ENCODE measurements at regions not wholly inside any gene's neighbourhood (a gene's known extent, or its start where the extent isn't known, plus 50 kb on each side); places are given as distances from the start of the nearest gene placed in this dataset.
A peak's percentile ranks its signal among the peaks of the same experiment; 100 is the strongest.

DNA sequence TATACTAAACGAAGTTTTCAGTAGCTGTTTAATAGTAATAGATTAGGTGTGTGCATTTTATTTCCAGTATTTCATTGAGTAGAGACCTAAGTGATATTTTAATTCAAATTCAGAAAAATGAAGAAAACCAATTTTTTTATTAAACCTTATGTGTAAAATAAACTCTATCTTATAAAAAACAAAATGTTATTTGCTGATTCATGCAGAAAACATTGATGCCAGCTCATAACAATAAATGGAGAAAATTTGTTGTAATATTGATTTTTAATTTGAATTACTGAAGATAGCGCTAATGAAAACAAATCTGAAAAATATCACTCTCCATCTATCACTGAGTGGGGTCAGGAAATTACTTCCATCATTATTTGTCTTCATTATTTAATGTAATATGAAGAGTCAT lies 1177.8 kb upstream of the SEMA6A start:
- Histone ChIP-seq H3K18ac (ENCODE audit: low read length) (no peak overlapping the region), H3K27me3 (ENCODE audit: insufficient read depth, low read length, poor library complexity) (no peaks in the 10 kb centered on the region), H4K5ac (ENCODE audit: low read length) (no peak overlapping the region), H2BK15ac (replicated peaks; ENCODE audit: low read depth) (no peak overlapping the region), H3K79me2 (ENCODE audit: control insufficient read depth, insufficient read depth, low read length) (no peaks in the 10 kb centered on the region), H3K27ac (ENCODE audit: low read depth, low read length) (no peak overlapping the region), H2BK120ac (ENCODE audit: low read depth, low read length) (no peak overlapping the region), H3K4me2 (ENCODE audit: low read length) (no peak overlapping the region), H2AK5ac (ENCODE audit: low read length) (no peak overlapping the region), H3K4me3 (ENCODE audit: low read length) (no peak overlapping the region), H3K4me1 (ENCODE audit: control insufficient read depth, low read depth, low read length) (no peaks in the 10 kb centered on the region), H3K4ac (ENCODE audit: low read depth, low read length) (no peak overlapping the region), H3K9ac (ENCODE audit: low read length) (no peak overlapping the region), H3K36me3 (ENCODE audit: control insufficient read depth, insufficient read depth, low read length) (no peaks in the 10 kb centered on the region), H4K8ac (ENCODE audit: low read depth, low read length) (no peak overlapping the region), H3K56ac (ENCODE audit: low read length) (no peak overlapping the region), H2BK5ac (ENCODE audit: low read length) (no peak overlapping the region), H3K79me1 (ENCODE audit: low read length) (no peaks in the 10 kb centered on the region), H3K23ac (ENCODE audit: low read length) (no peak overlapping the region)
- WGBS (ENCODE audit: extremely low coverage, insufficient coverage, low lambda C conversion rate), result no CpG with 5 or more reads among the region's 2 CpGs
- no peak for DNase-seq

DNA sequence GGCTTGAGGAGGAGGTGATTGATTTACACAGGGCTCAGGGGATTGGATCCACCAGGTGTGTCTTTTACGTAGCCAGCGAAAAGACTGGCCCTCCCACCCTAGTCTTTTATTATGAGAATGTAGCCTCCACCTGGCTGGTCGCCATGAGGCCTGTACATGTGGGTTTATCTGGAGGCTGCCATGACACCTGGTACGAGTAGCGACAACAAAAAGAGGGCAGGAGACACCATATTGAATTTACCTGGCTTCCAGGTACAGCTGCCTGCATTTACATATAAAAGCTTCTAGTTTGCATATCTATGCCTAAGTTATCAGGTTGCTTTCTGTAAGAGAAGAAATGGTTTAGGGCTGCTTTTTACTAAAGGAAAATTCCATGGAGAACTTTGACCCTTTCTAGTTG lies 1173.7 kb upstream of the SEMA6A start:
- H3K4me3 ChIP-seq (ENCODE audit: low read length), result no peak overlapping the region
- H3K18ac ChIP-seq (ENCODE audit: low read length), result no peak overlapping the region
- no peak overlapping the region for H2BK120ac ChIP-seq (ENCODE audit: low read depth, low read length)
- no peaks in the 10 kb centered on the region for H3K79me2 ChIP-seq (ENCODE audit: control insufficient read depth, insufficient read depth, low read length)
- no peak overlapping the region for H4K8ac ChIP-seq (ENCODE audit: low read depth, low read length)
- H2BK15ac ChIP-seq (replicated peaks; ENCODE audit: low read depth), result peak overlapping the region; percentile 57
- no peak overlapping the region for H3K4me2 ChIP-seq (ENCODE audit: low read length)
- H3K4ac ChIP-seq (ENCODE audit: low read depth, low read length), result no peak overlapping the region
- H3K56ac ChIP-seq (ENCODE audit: low read length), result no peak overlapping the region
- no peaks in the 10 kb centered on the region for H3K4me1 ChIP-seq (ENCODE audit: control insufficient read depth, low read depth, low read length)
- no peaks in the 10 kb centered on the region for H3K79me1 ChIP-seq (ENCODE audit: low read length)
- no peaks in the 10 kb centered on the region for H3K36me3 ChIP-seq (ENCODE audit: control insufficient read depth, insufficient read depth, low read length)
- H3K23ac ChIP-seq (ENCODE audit: low read length), result no peak overlapping the region
- no peak overlapping the region for H3K9ac ChIP-seq (ENCODE audit: low read length)
- H4K5ac ChIP-seq (ENCODE audit: low read length), result no peak overlapping the region
- H2AK5ac ChIP-seq (ENCODE audit: low read length), result no peak overlapping the region
- no peak for DNase-seq
- no peak overlapping the region for H3K27ac ChIP-seq (ENCODE audit: low read depth, low read length)
- H3K27me3 ChIP-seq (ENCODE audit: insufficient read depth, low read length, poor library complexity), result no peaks in the 10 kb centered on the region
- no peak overlapping the region for H2BK5ac ChIP-seq (ENCODE audit: low read length)
- no CpG with 5 or more reads among the region's 5 CpGs for WGBS (ENCODE audit: extremely low coverage, insufficient coverage, low lambda C conversion rate)

- no peak overlapping the region for H3K4ac ChIP-seq (ENCODE audit: low read depth, low read length)
- DNase-seq, result no peak
- no peaks in the 10 kb centered on the region for H3K27me3 ChIP-seq (ENCODE audit: insufficient read depth, low read length, poor library complexity)
- H2AK5ac ChIP-seq (ENCODE audit: low read length), result no peak overlapping the region
- H3K4me3 ChIP-seq (ENCODE audit: low read length), result no peak overlapping the region
- no peak overlapping the region for H2BK120ac ChIP-seq (ENCODE audit: low read depth, low read length)
- H4K8ac ChIP-seq (ENCODE audit: low read depth, low read length), result no peak overlapping the region
- H3K79me2 ChIP-seq (ENCODE audit: control insufficient read depth, insufficient read depth, low read length), result no peaks in the 10 kb centered on the region
- no peak overlapping the region for H3K23ac ChIP-seq (ENCODE audit: low read length)
- H3K4me2 ChIP-seq (ENCODE audit: low read length), result no peak overlapping the region
- no peaks in the 10 kb centered on the region for H3K79me1 ChIP-seq (ENCODE audit: low read length)
- H2BK5ac ChIP-seq (ENCODE audit: low read length), result no peak overlapping the region
- no peak overlapping the region for H4K5ac ChIP-seq (ENCODE audit: low read length)
- no peaks in the 10 kb centered on the region for H3K36me3 ChIP-seq (ENCODE audit: control insufficient read depth, insufficient read depth, low read length)
- H3K4me1 ChIP-seq (ENCODE audit: control insufficient read depth, low read depth, low read length), result no peaks in the 10 kb centered on the region
- H2BK15ac ChIP-seq (replicated peaks; ENCODE audit: low read depth), result no peak overlapping the region
- no peak overlapping the region for H3K9ac ChIP-seq (ENCODE audit: low read length)
- no CpG with 5 or more reads among the region's 5 CpGs for WGBS (ENCODE audit: extremely low coverage, insufficient coverage, low lambda C conversion rate)
- H3K56ac ChIP-seq (ENCODE audit: low read length), result no peak overlapping the region
- H3K27ac ChIP-seq (ENCODE audit: low read depth, low read length), result no peak overlapping the region
- no peak overlapping the region for H3K18ac ChIP-seq (ENCODE audit: low read length)
Observed at GRCh38 chr5:117743337-117743736, 1168.7 kb upstream of the SEMA6A start.

GRCh38 chr5:117741655-117742206 lies 1167.1 kb upstream of the SEMA6A start:
- Histone ChIP-seq H3K9ac (ENCODE audit: low read length) (no peak overlapping the region), H2BK15ac (replicated peaks; ENCODE audit: low read depth) (no peak overlapping the region), H3K56ac (ENCODE audit: low read length) (no peak overlapping the region), H2AK5ac (ENCODE audit: low read length) (no peak overlapping the region), H4K5ac (ENCODE audit: low read length) (no peak overlapping the region), H3K4ac (ENCODE audit: low read depth, low read length) (no peak overlapping the region), H3K27ac (ENCODE audit: low read depth, low read length) (no peak overlapping the region), H3K23ac (ENCODE audit: low read length) (no peak overlapping the region), H2BK5ac (ENCODE audit: low read length) (no peak overlapping the region), H3K18ac (ENCODE audit: low read length) (no peak overlapping the region), H3K79me2 (ENCODE audit: control insufficient read depth, insufficient read depth, low read length) (no peaks in the 10 kb centered on the region), H3K4me2 (ENCODE audit: low read length) (no peak overlapping the region), H3K4me1 (ENCODE audit: control insufficient read depth, low read depth, low read length) (no peaks in the 10 kb centered on the region), H3K4me3 (ENCODE audit: low read length) (no peak overlapping the region), H4K8ac (ENCODE audit: low read depth, low read length) (no peak overlapping the region), H3K79me1 (ENCODE audit: low read length) (no peaks in the 10 kb centered on the region), H2BK120ac (ENCODE audit: low read depth, low read length) (no peak overlapping the region), H3K27me3 (ENCODE audit: insufficient read depth, low read length, poor library complexity) (no peaks in the 10 kb centered on the region), H3K36me3 (ENCODE audit: control insufficient read depth, insufficient read depth, low read length) (no peaks in the 10 kb centered on the region)
- no peak for DNase-seq
- WGBS (ENCODE audit: extremely low coverage, insufficient coverage, low lambda C conversion rate), result no CpG with 5 or more reads among the region's 1 CpG

GRCh38 chr5:117740268-117740667 lies 1165.6 kb upstream of the SEMA6A start:
- H3K9ac ChIP-seq (ENCODE audit: low read length), result no peak overlapping the region
- H3K79me1 ChIP-seq (ENCODE audit: low read length), result no peaks in the 10 kb centered on the region
- no peak overlapping the region for H3K4ac ChIP-seq (ENCODE audit: low read depth, low read length)
- H2BK5ac ChIP-seq (ENCODE audit: low read length), result no peak overlapping the region
- no peak for DNase-seq
- no peaks in the 10 kb centered on the region for H3K4me1 ChIP-seq (ENCODE audit: control insufficient read depth, low read depth, low read length)
- no peak overlapping the region for H2BK15ac ChIP-seq (replicated peaks; ENCODE audit: low read depth)
- no peak overlapping the region for H3K18ac ChIP-seq (ENCODE audit: low read length)
- H3K27me3 ChIP-seq (ENCODE audit: insufficient read depth, low read length, poor library complexity), result no peaks in the 10 kb centered on the region
- H3K4me3 ChIP-seq (ENCODE audit: low read length), result no peak overlapping the region
- H3K23ac ChIP-seq (ENCODE audit: low read length), result no peak overlapping the region
- H3K56ac ChIP-seq (ENCODE audit: low read length), result no peak overlapping the region
- no peaks in the 10 kb centered on the region for H3K36me3 ChIP-seq (ENCODE audit: control insufficient read depth, insufficient read depth, low read length)
- H3K4me2 ChIP-seq (ENCODE audit: low read length), result no peak overlapping the region
- no peak overlapping the region for H4K5ac ChIP-seq (ENCODE audit: low read length)
- H2AK5ac ChIP-seq (ENCODE audit: low read length), result no peak overlapping the region
- no peak overlapping the region for H4K8ac ChIP-seq (ENCODE audit: low read depth, low read length)
- no peak overlapping the region for H3K27ac ChIP-seq (ENCODE audit: low read depth, low read length)
- H2BK120ac ChIP-seq (ENCODE audit: low read depth, low read length), result no peak overlapping the region
- H3K79me2 ChIP-seq (ENCODE audit: control insufficient read depth, insufficient read depth, low read length), result no peaks in the 10 kb centered on the region

DNA sequence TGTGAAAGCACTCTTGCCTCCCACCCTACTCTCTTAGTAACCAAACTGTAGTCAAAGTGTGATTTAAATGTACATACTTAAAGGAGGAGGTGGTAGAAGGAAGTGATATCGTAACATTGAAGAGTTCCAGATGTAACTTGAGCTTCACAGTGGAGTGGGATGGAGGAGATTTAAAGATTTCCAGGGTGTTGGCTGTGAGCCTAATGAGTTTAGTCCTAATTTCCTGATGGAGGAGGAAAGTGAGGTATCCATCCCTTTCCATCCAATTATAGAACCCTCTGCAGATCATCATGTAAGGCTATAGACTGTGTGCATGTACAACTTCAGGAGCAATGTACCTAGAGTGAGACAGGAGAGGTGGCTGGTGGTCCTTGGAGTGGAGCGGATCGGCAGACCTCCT lies 1163.9 kb upstream of the SEMA6A start:
- Histone ChIP-seq H2BK5ac (ENCODE audit: low read length) (no peak overlapping the region), H3K4me3 (ENCODE audit: low read length) (no peak overlapping the region), H3K27me3 (ENCODE audit: insufficient read depth, low read length, poor library complexity) (no peaks in the 10 kb centered on the region), H3K4me2 (ENCODE audit: low read length) (no peak overlapping the region), H3K23ac (ENCODE audit: low read length) (no peak overlapping the region), H3K4me1 (ENCODE audit: control insufficient read depth, low read depth, low read length) (no peaks in the 10 kb centered on the region), H2AK5ac (ENCODE audit: low read length) (no peak overlapping the region), H3K18ac (ENCODE audit: low read length) (no peak overlapping the region), H3K27ac (ENCODE audit: low read depth, low read length) (no peak overlapping the region), H3K4ac (ENCODE audit: low read depth, low read length) (no peak overlapping the region), H3K9ac (ENCODE audit: low read length) (no peak overlapping the region), H3K79me1 (ENCODE audit: low read length) (no peaks in the 10 kb centered on the region), H2BK15ac (replicated peaks; ENCODE audit: low read depth) (no peak overlapping the region), H4K8ac (ENCODE audit: low read depth, low read length) (no peak overlapping the region), H3K36me3 (ENCODE audit: control insufficient read depth, insufficient read depth, low read length) (no peaks in the 10 kb centered on the region), H3K79me2 (ENCODE audit: control insufficient read depth, insufficient read depth, low read length) (no peaks in the 10 kb centered on the region), H2BK120ac (ENCODE audit: low read depth, low read length) (no peak overlapping the region), H4K5ac (ENCODE audit: low read length) (no peak overlapping the region), H3K56ac (ENCODE audit: low read length) (no peak overlapping the region)
- no peak for DNase-seq
- WGBS (ENCODE audit: extremely low coverage, insufficient coverage, low lambda C conversion rate), result no CpG with 5 or more reads among the region's 3 CpGs
